ENCODE measurements at regions not wholly inside any gene's neighbourhood (a gene's known extent, or its start where the extent isn't known, plus 50 kb on each side); places are given as distances from the start of the nearest gene placed in this dataset.

- TF ChIP-seq FOSL2 (IDR thresholded peaks at IDR 0.05) (no peak), FOSL2 (CRISPR knock-in tag; IDR thresholded peaks at IDR 0.05) (no peak), HES2 (IDR thresholded peaks at IDR 0.05) (no peak), RCOR1 (IDR thresholded peaks at IDR 0.05; ENCODE audit: low read depth, low read length) (no peak), ZSCAN20 (CRISPR knock-in tag; IDR thresholded peaks at IDR 0.05) (no peak), TFCP2L1 (CRISPR knock-in tag; IDR thresholded peaks at IDR 0.05) (no peak), JUNB (IDR thresholded peaks at IDR 0.05) (no peak), NPAS2 (CRISPR knock-in tag; IDR thresholded peaks at IDR 0.05; ENCODE audit: borderline replicate concordance) (no peak), GATA3 (IDR thresholded peaks at IDR 0.05; ENCODE audit: borderline replicate concordance) (no peak), REST (IDR thresholded peaks at IDR 0.05) (no peak), ZFP36 (IDR thresholded peaks at IDR 0.05; ENCODE audit: borderline replicate concordance, partially characterized antibody) (no peak), MYC (IDR thresholded peaks at IDR 0.05; ENCODE audit: borderline replicate concordance, low read length) (no peak), ZC3H11A (IDR thresholded peaks at IDR 0.05) (no peak), ELK1 (IDR thresholded peaks at IDR 0.05; ENCODE audit: low read depth, low read length) (no peak), ATOH8 (CRISPR knock-in tag; IDR thresholded peaks at IDR 0.05; ENCODE audit: low read depth) (no peak), FOSB (CRISPR knock-in tag; IDR thresholded peaks at IDR 0.05) (no peak), MAX (IDR thresholded peaks at IDR 0.05) (no peak), BHLHE40 (IDR thresholded peaks at IDR 0.05; ENCODE audit: low read depth, low read length) (no peak), HOXB5 (CRISPR knock-in tag; IDR thresholded peaks at IDR 0.05) (no peak)
- Histone ChIP-seq H3K4me1 (no peaks in the 10 kb centered on the region), H3K9me3 (no peaks in the 10 kb centered on the region; the same call in 2 of the 3 replicates), H3K27ac (no peak overlapping the region), H3K4me3 (no peak overlapping the region), H3K4me2 (no peak overlapping the region)
- POLR2A ChIA-PET, result no interaction called here
- CTCF ChIA-PET, result interaction anchor here (1.4 to 1.8 kb wide), 2 partner anchors 14 to 16 kb away, joined by 3 to 10 read pairs; no protein-coding TSS in a partner anchor
- DNase-seq (ENCODE audit: low read depth in 1 of 2, low spot score in 1 of 2) (no peak), ATAC-seq (no peak), FAIRE-seq (no peak)
- 4% methylated on average over 5 of the region's 5 CpGs for WGBS (ENCODE audit: missing lambda C conversion rate)
These were observed 252.4 kb upstream of the GHITM start for GRCh38 chr10:83886871-83887270.

- CTCF ChIA-PET, result no interaction called here
- Histone ChIP-seq H3K27ac (no peak overlapping the region), H3K4me1 (no peaks in the 10 kb centered on the region), H3K4me2 (no peak overlapping the region), H3K9me3 (no peaks in the 10 kb centered on the region), H3K4me3 (no peak overlapping the region)
- FAIRE-seq (no peak), ATAC-seq (no peak), DNase-seq (ENCODE audit: low read depth in 1 of 2, low spot score in 1 of 2) (no peak)
- WGBS (ENCODE audit: missing lambda C conversion rate), result 14% methylated on average over 6 of the region's 6 CpGs
- POLR2A ChIA-PET, result no interaction called here
- no peak for TF ChIP-seq RNF2 (IDR thresholded peaks at IDR 0.05; ENCODE audit: borderline replicate concordance, low read depth)
- TF ChIP-seq TFCP2L1 (CRISPR knock-in tag; IDR thresholded peaks at IDR 0.05), result no peak
- no peak for TF ChIP-seq EHF (CRISPR knock-in tag; IDR thresholded peaks at IDR 0.05)
- TF ChIP-seq PBX3 (IDR thresholded peaks at IDR 0.05), result no peak
- TF ChIP-seq REST (IDR thresholded peaks at IDR 0.05), result no peak
- no peak for TF ChIP-seq FOSB (CRISPR knock-in tag; IDR thresholded peaks at IDR 0.05)
- no peak for TF ChIP-seq HOXB13 (CRISPR knock-in tag; IDR thresholded peaks at IDR 0.05; ENCODE audit: low read depth)
- no peak for TF ChIP-seq RFX5 (IDR thresholded peaks at IDR 0.05)
- no peak for TF ChIP-seq MAX (IDR thresholded peaks at IDR 0.05)
- TF ChIP-seq GATA3 (IDR thresholded peaks at IDR 0.05; ENCODE audit: borderline replicate concordance), result no peak
- no peak for TF ChIP-seq EP300 (IDR thresholded peaks at IDR 0.05)
- no peak for TF ChIP-seq KDM1A (IDR thresholded peaks at IDR 0.05; ENCODE audit: low read depth)
- no peak for TF ChIP-seq RARB (CRISPR knock-in tag; IDR thresholded peaks at IDR 0.05)
- TF ChIP-seq NR3C1 (IDR thresholded peaks at IDR 0.05), result no peak
These were observed 246.6 kb upstream of the GHITM start for GRCh38 chr10:83892737-83893136.

Data from A549 (cell line).